GM12878 (cell line): ENCODE measurements at regions not wholly inside any gene's neighbourhood (a gene's known extent, or its start where the extent isn't known, plus 50 kb on each side); places are given as distances from the start of the nearest gene placed in this dataset.

Experiments
- ATAC-seq: fragments of 200-7000 bp; cut with Tn5 transposase; 3 replicates; pipeline ENCODE4 v1.9.1; 2020; ENCODE audit warnings: mild to moderate bottlenecking, moderate library complexity
- BruUV-seq: library from RNA; stranded (reverse); fragments of 400-500 nt; replicated peaks from 2 replicates; lab custom pipeline; 2021; lab: Mats Ljungman, UMichigan
- CTCF ChIA-PET: fragments of 300-600 bp; sonication (Branson Sonifier 250); formaldehyde crosslinking; extraction: SDS; loops from one replicate; lab custom pipeline; 2021; ENCODE audit warnings: inconsistent platforms; lab: Yijun Ruan, JAX
- POLR2A ChIA-PET: fragments of 350-600 bp; formaldehyde crosslinking; extraction: SDS; loops from one replicate; lab custom pipeline; 2021; ENCODE audit warnings: inconsistent platforms; lab: Charles Lee
- RAD21 ChIA-PET: fragments of 300-600 bp; sonication (Branson Sonifier 250); formaldehyde crosslinking; loops from one replicate; lab custom pipeline; 2023; ENCODE audit warnings: antibody characterized with exemption; ENCODE audit not compliant: unreplicated experiment; lab: Charles Lee
- SMC1A ChIA-PET: fragments of 300-600 bp; sonication (Branson Sonifier 250); formaldehyde crosslinking; loops from one replicate; lab custom pipeline; 2023; ENCODE audit not compliant: unreplicated experiment, uncharacterized antibody; lab: Charles Lee
- DNase-seq: peaks from one replicate; pipeline ENCODE4 v3.0.0-alpha.2; 2011; ENCODE audit warnings: low read depth, low spot score
- FAIRE-seq: peaks from 3 replicates; lab custom pipeline; 2011; peaks lifted over from hg19 to GRCh38; lab: Jason Lieb, UNC
- H2AFZ ChIP-seq: 2 replicates; pipeline ENCODE4 v1.6.0; 2011; ENCODE audit warnings: low read depth, low read length, control low read depth; ENCODE audit not compliant: control insufficient read depth
- H3K27ac ChIP-seq: 2 replicates; pipeline ENCODE4 v1.5.1; 2011; ENCODE audit warnings: control low read depth; ENCODE audit not compliant: control insufficient read depth, insufficient read depth
- H3K27me3 ChIP-seq, 2 experiments: replicated peaks in 1 of 2; 2 replicates each; pipeline versions ENCODE4 v1.6.0 to v1.6.1; 2011; ENCODE audit warnings: low read length in 1 of 2; ENCODE audit not compliant: control insufficient read depth in 2 of 2, insufficient read depth in 2 of 2
- H3K36me3 ChIP-seq, 2 experiments: 2 replicates each; pipeline ENCODE4 v1.5.1; 2011; ENCODE audit warnings: low read length in 1 of 2; ENCODE audit not compliant: control insufficient read depth in 2 of 2, insufficient read depth in 2 of 2
- H3K4me1 ChIP-seq: 2 replicates; pipeline ENCODE4 v1.6.1; 2011; ENCODE audit warnings: mild to moderate bottlenecking, low read length, moderate library complexity, mixed read lengths; ENCODE audit not compliant: control insufficient read depth, insufficient read depth
- H3K4me2 ChIP-seq: 2 replicates; pipeline ENCODE4 v1.6.0; 2011; ENCODE audit warnings: control low read depth; ENCODE audit not compliant: control insufficient read depth, insufficient read depth
- H3K4me3 ChIP-seq: fragments of 200-600 bp; sonication (generic); 2 replicates; pipeline ENCODE4 v1.5.1; 2016
- H3K79me2 ChIP-seq: 2 replicates; pipeline ENCODE4 v1.6.0; 2011; ENCODE audit warnings: low read length; ENCODE audit not compliant: control insufficient read depth, insufficient read depth
- H3K9ac ChIP-seq: 2 replicates; pipeline ENCODE4 v1.8.0; 2011; ENCODE audit warnings: low read length, control low read depth, mixed read lengths; ENCODE audit not compliant: control insufficient read depth, insufficient read depth
- H3K9me3 ChIP-seq: replicated peaks from 3 replicates; pipeline ENCODE4 v1.5.1; 2011; ENCODE audit warnings: mild to moderate bottlenecking, low read length; ENCODE audit not compliant: control insufficient read depth, insufficient read depth
- H4K20me1 ChIP-seq: 2 replicates; pipeline ENCODE4 v1.6.0; 2011; ENCODE audit not compliant: control insufficient read depth, insufficient read depth
- CTCF ChIP-seq, 3 experiments: IDR thresholded peaks in 2 of 3; conservative IDR thresholded peaks in 1 of 3; 2 replicates each; pipeline ENCODE4 v1.5.1; 2011; ENCODE audit warnings: low read depth in 3 of 3, low read length in 3 of 3, mild to moderate bottlenecking in 3 of 3, control low read depth in 2 of 3, moderate library complexity in 2 of 3, inconsistent platforms in 1 of 3, mixed read lengths in 1 of 3; ENCODE audit not compliant: control insufficient read depth in 2 of 3, insufficient read depth in 1 of 3; ENCODE audit errors: extremely low read depth in 1 of 3
- HDGF ChIP-seq: fragments of 450-650 bp; IDR thresholded peaks from 2 replicates; pipeline ENCODE4 v1.6.1; 2016; ENCODE audit warnings: antibody characterized with exemption
- NFIC ChIP-seq: IDR thresholded peaks from 2 replicates; pipeline ENCODE4 v1.6.1; 2012; ENCODE audit warnings: low read depth, mild to moderate bottlenecking, inconsistent platforms, low read length, moderate library complexity
- PBX3 ChIP-seq: IDR thresholded peaks from 2 replicates; pipeline ENCODE4 v1.6.1; 2011; ENCODE audit warnings: mild to moderate bottlenecking, low read depth, low read length, moderate library complexity; ENCODE audit not compliant: insufficient replicate concordance
- ZNF687 ChIP-seq: fragments of 450-650 bp; IDR thresholded peaks from 2 replicates; pipeline ENCODE4 v1.6.1; 2017; ENCODE audit warnings: mild to moderate bottlenecking, moderate library complexity
- WGBS: methylation state at CpG from one replicate; pipeline ENCODE4 v1.1.6; 2016; ENCODE audit warnings: low lambda C conversion rate; ENCODE audit not compliant: insufficient replicate concordance, insufficient coverage; ENCODE audit errors: missing lambda C conversion rate; 5-methylcytosine and 5-hydroxymethylcytosine counted together
- in situ Hi-C: fragments of 300-500 bp; cut with MboI; formaldehyde crosslinking; loops from 9 replicates; pipeline ENCODE4 v1.14.3; 2018; ENCODE audit warnings: mixed read lengths
- intact Hi-C: fragments of 100-400 bp; cut with micrococcal nuclease; formaldehyde crosslinking; loops from one replicate; pipeline ENCODE4 v1.14.2; 2022; ENCODE audit not compliant: unreplicated experiment

GRCh38 chr3:46146021-46146420, 62.1 kb downstream of the CCR1 start (continued):
- TF ChIP-seq PBX3 (no peak), CTCF (IDR thresholded peaks at IDR 0.05 in 2 of 3, conservative IDR thresholded peaks at IDR 0.05 in 1 of 3; ENCODE audit: control insufficient read depth in 2 of 3, extremely low read depth in 1 of 3, insufficient read depth in 1 of 3, low read depth in 3 of 3, low read length in 3 of 3) (no peak), ZNF687 (no peak), NFIC (no peak)

GRCh38 chr3:46145147-46145546, 63.0 kb downstream of the CCR1 start:
- intact Hi-C loops: no loop called here

More at GRCh38 chr3:46145147-46145546, 63.0 kb downstream of the CCR1 start:
- H3K4me1 ChIP-seq: no peaks in the 10 kb centered on the region
- ATAC-seq (no peak), FAIRE-seq (no peak), DNase-seq (no peak)
- no peaks in the 10 kb centered on the region for H3K27me3 ChIP-seq
- H3K4me3 ChIP-seq: no peak overlapping the region
- in situ Hi-C loops: no loop called here
- H2AFZ ChIP-seq: no peak overlapping the region
- H3K9me3 ChIP-seq: no peaks in the 10 kb centered on the region; the same call in 2 of the 3 replicates
- CTCF ChIA-PET: no interaction called here
- WGBS: 36% methylated on average over 1 of the region's 1 CpG
- no peak overlapping the region for H3K4me2 ChIP-seq
- H4K20me1 ChIP-seq: no peaks in the 10 kb centered on the region
- no peaks in the 10 kb centered on the region for H3K79me2 ChIP-seq
- TF ChIP-seq HDGF: no peak
- no peak overlapping the region for H3K9ac ChIP-seq
- no peak overlapping the region for H3K27ac ChIP-seq
- H3K36me3 ChIP-seq: no peaks in the 10 kb centered on the region
- POLR2A ChIA-PET: no interaction called here
- no TSS peak for BruUV-seq
- SMC1A ChIA-PET: interaction anchor here (1.6 kb wide), 1 partner anchor 11 kb away, joined by 3 read pairs; no protein-coding TSS in a partner anchor
- RAD21 ChIA-PET: no interaction called here
